ENCODE measurements at regions not wholly inside any gene's neighbourhood (a gene's known extent, or its start where the extent isn't known, plus 50 kb on each side); places are given as distances from the start of the nearest gene placed in this dataset.
"Not testable (repeated sequence)": the region's sequence is repeated elsewhere in the genome, so short reads cannot be mapped to it uniquely, and the experiment has no call there.

DNA sequence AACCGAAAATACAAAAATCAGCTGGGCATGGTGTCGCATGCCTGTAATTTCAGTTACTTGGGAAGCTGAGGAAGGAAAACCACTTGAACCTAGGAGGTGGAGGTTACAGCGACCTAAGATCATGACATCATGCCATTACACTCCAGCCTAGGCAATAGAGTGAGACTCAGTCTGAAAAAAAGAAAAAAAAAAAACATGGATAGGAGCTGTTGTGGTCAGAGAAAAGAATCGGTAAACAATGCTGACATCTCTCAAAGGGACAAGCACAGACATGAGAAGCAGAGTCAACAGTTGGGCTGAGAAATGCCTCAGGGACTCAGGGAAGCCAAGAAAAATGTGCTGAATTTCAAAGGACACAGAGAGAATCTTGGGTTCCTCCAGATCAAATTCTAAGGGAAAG lies 236.9 kb upstream of the USP9Y start:
- Mint-ChIP-seq H3K27me3 (no peaks in the 10 kb centered on the region), H3K36me3 (no peaks in the 10 kb centered on the region), H3K4me1 (no peaks in the 10 kb centered on the region), H3K9me3 (peaks cover 4% of the 10 kb centered on the region), H3K27ac (no peak overlapping the region), H3K4me3 (no peak overlapping the region)
- no peak for ATAC-seq

DNA sequence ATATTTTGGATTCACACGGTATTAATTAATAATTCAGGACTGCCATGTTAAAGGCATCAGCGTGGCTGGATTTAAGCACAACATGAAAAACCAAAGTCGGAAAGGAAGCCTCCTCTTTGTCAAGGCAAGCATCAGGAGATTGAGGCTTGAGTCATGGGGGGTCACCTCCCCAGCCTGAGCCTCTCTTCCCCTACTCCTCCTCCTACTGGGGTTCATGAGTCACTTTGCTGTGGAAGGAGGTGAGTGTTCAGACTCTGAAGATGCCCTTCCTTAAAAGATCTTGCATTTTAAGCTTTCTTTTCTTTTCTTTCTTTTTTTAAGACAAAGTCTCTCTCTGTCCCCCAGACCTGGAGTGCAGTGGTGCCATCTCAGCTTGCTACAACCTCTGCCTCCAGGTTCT lies 235.3 kb upstream of the USP9Y start:
- Mint-ChIP-seq H3K4me1 (no peaks in the 10 kb centered on the region), H3K9me3 (peaks cover 5% of the 10 kb centered on the region), H3K4me3 (no peak overlapping the region), H3K27ac (no peak overlapping the region), H3K36me3 (no peaks in the 10 kb centered on the region), H3K27me3 (no peaks in the 10 kb centered on the region)
- no peak for ATAC-seq

DNA sequence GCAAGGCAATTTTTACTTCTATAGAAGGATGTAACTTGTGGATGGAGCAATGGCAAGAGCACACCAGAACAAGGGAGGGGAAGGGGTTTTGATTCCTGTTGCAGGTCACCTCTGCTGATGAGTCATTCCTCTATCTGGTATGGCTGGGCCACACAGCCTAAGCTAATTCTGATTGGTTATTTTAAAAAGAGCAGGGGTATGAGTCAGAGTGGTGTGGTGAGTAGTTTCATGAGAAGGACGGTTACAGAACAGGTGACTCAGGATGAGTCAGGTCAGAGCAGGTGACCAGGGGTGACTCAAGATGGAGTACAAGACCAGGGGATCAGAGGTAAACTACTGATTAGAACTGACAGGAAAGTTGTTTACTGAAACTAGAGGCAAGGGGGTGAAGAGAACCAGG lies 231.9 kb upstream of the USP9Y start:
- no peak overlapping the region for H3K27ac Mint-ChIP-seq
- no peaks in the 10 kb centered on the region for H3K4me1 Mint-ChIP-seq
- ATAC-seq: no peak
- H3K9me3 Mint-ChIP-seq: peaks cover 5% of the 10 kb centered on the region
- no peaks in the 10 kb centered on the region for H3K27me3 Mint-ChIP-seq
- H3K36me3 Mint-ChIP-seq: no peaks in the 10 kb centered on the region
- no peak overlapping the region for H3K4me3 Mint-ChIP-seq

DNA sequence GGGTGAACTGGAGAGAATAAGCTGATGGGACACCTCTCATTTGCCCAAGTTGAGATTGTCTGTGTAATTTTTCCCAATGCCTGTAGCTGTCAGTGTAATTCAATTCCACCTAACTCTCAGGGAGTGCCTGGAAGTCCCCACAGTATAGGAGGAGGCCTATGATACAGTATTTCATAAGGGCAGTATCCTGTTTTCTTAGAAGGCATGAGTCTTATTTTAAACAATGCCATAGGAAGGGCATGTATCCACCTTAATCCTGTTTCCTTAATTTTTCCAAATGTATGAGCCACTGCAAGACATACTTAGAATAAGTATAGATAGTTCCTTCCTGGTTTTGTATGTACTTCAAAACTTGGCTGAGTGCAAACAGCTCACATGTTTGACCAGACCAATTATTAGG lies 226.6 kb upstream of the USP9Y start:
- ATAC-seq: no peak
- H3K9me3 Mint-ChIP-seq: no peaks in the 10 kb centered on the region
- H3K4me1 Mint-ChIP-seq: no peaks in the 10 kb centered on the region
- no peak overlapping the region for H3K4me3 Mint-ChIP-seq
- no peaks in the 10 kb centered on the region for H3K27me3 Mint-ChIP-seq
- H3K27ac Mint-ChIP-seq: no peak overlapping the region
- no peaks in the 10 kb centered on the region for H3K36me3 Mint-ChIP-seq

DNA sequence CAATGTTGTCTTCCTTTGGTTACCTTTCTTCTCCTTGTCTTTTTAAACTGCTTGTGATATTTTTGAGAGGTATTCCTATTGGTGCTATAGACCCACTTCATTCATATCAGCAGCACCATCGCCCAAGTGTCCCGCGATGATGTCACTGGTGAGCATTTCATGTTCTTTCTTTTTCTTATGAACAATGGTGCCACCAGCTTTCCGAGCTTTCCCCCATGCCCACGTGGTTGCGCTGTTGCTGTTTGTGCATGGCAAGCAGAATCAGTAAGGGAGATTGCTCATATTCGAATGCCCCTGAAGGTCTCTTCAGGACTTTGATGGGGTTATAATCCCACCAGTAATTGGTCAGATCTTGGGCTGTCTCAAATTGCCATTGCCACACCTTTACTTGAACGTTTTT lies 221.6 kb upstream of the USP9Y start:
- Mint-ChIP-seq H3K9me3 (peaks cover under 1% of the 10 kb centered on the region), H3K27me3 (no peaks in the 10 kb centered on the region), H3K4me3 (no peak overlapping the region), H3K4me1 (no peaks in the 10 kb centered on the region), H3K36me3 (no peaks in the 10 kb centered on the region), H3K27ac (no peak overlapping the region)
- ATAC-seq: no peak

DNA sequence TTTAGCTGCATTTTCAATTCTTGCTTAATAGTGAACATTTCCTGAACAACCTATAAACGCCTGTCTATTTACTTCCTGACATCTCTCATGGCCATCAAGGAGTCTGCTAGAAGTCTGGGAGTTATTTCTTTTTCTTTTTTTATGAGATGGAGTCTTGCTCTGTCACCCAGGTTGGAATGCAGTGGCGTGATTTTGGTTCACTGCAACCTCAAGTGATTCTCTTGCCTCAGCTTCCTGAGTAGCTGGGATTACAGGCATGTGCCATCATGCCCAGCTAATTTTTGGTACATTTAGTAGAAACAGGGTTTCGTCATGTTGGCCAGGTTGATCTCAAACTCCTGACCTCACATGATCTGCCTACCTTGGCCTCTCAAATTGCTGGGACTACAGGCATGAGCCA lies 217.6 kb upstream of the USP9Y start:
- H3K9me3 Mint-ChIP-seq: peaks cover 8% of the 10 kb centered on the region
- ATAC-seq: no peak
- no peaks in the 10 kb centered on the region for H3K36me3 Mint-ChIP-seq
- H3K27ac Mint-ChIP-seq: no peak overlapping the region
- no peak overlapping the region for H3K4me3 Mint-ChIP-seq
- H3K27me3 Mint-ChIP-seq: peaks cover 9% of the 10 kb centered on the region
- no peaks in the 10 kb centered on the region for H3K4me1 Mint-ChIP-seq

DNA sequence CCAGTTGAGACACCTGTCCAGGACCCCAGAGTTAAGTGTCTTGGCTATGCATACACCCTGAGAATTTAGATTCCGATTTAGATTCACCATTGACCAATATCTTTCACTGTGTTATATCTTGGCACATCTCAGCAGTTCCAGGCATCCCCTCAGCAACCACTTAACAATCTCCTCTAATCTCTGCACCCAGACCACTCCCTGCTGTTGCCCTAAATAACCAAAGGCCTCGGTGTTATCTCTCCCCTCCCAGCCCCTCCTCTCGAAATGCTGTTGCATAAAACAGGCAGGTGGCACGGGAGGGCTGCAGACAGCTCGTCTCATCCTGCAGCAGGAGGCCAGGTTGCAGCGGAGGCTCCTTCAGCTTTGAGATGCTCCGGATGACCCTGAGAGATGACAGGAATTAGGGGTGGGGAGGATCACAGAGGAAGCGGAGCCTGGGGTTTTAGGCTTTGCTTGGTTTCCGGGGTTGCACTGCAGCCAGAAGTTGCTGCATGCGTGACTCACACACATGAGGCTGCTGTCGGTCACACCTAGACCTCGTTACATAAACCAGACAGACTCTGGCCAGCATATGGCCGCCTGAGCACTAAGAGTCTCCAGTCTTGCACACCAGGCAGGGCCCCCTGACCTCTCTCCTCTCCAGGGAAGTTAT lies 210.3 kb upstream of the USP9Y start:
- H3K27ac Mint-ChIP-seq: no peak overlapping the region
- H3K4me3 Mint-ChIP-seq: no peak overlapping the region
- peaks cover 3% of the 10 kb centered on the region for H3K27me3 Mint-ChIP-seq
- no peak for ATAC-seq
- no peaks in the 10 kb centered on the region for H3K4me1 Mint-ChIP-seq
- peaks cover 2% of the 10 kb centered on the region for H3K9me3 Mint-ChIP-seq
- no peaks in the 10 kb centered on the region for H3K36me3 Mint-ChIP-seq

DNA sequence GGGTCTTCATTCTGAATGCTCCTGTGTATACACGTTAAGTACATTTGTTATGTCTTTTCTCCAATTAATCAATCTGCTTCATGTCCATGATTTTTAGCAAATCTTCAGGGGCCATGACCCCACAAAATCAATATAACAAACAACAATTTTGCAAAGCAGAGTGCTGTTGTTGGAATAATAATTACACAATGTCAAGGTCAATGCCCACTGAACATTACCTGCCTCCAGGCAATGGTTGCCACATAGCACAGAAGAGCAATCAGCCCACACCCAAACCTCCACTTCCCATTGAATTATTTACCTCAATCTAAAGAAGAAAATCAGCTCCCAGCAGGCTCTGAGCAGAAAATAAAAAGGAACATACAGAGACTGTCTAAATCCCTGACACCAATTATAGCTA lies 208.8 kb upstream of the USP9Y start:
- ATAC-seq: no peak
- H3K27me3 Mint-ChIP-seq: no peaks in the 10 kb centered on the region
- no peaks in the 10 kb centered on the region for H3K4me1 Mint-ChIP-seq
- no peaks in the 10 kb centered on the region for H3K36me3 Mint-ChIP-seq
- H3K27ac Mint-ChIP-seq: no peak overlapping the region
- H3K9me3 Mint-ChIP-seq: no peaks in the 10 kb centered on the region
- no peak overlapping the region for H3K4me3 Mint-ChIP-seq

DNA sequence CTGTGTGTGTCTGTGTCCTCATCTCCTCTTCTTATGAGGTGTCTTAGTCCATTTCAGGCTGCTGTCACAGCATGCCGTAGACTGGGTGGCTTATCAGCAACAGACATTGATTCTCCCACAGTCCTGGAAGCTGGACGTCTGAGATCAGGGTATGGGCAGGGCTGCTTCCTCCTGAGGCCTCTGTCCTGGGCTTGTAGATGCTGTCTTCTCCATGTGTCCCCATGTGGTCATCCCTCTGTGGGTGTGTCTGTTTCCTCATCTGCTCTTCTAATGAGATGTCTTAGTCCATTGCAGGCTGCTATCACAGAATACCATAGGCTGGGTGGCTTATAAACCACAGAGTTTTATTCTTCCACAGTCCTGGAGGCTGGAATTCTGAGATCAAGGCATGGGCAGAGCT lies 205.0 kb upstream of the USP9Y start:
- no peak for ATAC-seq
- Mint-ChIP-seq H3K27me3 (no peaks in the 10 kb centered on the region), H3K36me3 (no peaks in the 10 kb centered on the region), H3K4me3 (no peak overlapping the region), H3K9me3 (peaks cover 6% of the 10 kb centered on the region), H3K4me1 (no peaks in the 10 kb centered on the region), H3K27ac (no peak overlapping the region)

DNA sequence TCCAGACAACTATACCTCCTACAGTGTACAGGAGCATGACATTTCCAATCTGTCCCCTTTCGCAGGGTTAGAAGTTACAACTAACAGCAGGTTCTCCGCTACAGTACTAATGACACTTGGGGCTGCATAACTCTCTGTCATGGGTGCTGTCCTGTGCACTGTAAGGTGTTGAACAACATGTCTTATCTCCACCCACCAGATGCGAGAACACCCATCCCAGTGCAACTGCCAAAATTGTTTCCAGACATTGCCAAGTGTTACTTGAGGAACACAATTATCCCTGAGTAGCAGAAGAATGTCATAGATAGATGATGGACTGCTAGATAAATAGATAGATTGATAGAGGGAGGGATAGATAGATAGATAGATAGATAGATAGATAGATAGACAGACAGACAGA lies 200.9 kb upstream of the USP9Y start:
- no peak for ATAC-seq
- Mint-ChIP-seq H3K9me3 (peaks cover 6% of the 10 kb centered on the region), H3K4me3 (no peak overlapping the region), H3K27ac (no peak overlapping the region), H3K36me3 (no peaks in the 10 kb centered on the region), H3K4me1 (no peaks in the 10 kb centered on the region), H3K27me3 (no peaks in the 10 kb centered on the region)

DNA sequence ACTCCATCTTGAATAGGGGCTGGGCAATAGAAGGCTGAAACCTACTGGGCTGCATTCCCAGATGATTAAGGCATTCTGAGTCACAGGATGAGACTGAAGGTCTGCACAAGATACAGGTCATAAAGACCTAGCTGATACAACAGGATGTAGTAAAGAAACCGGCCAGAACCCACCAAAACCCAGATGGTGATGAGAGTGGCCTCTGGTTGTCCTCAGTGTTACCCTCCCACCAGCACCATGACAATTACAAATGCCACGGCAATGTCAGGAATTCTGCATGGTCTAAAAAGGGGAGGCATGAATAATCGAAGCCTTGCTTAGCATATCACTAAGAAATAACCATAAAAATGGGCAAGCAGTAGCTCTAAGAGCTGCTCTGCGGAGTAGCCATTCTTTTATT lies 197.0 kb upstream of the USP9Y start:
- H3K27ac Mint-ChIP-seq, ATAC-seq, H3K27me3 Mint-ChIP-seq, H3K4me1 Mint-ChIP-seq, H3K9me3 Mint-ChIP-seq, H3K36me3 Mint-ChIP-seq, H3K4me3 Mint-ChIP-seq: not testable (repeated sequence)

DNA sequence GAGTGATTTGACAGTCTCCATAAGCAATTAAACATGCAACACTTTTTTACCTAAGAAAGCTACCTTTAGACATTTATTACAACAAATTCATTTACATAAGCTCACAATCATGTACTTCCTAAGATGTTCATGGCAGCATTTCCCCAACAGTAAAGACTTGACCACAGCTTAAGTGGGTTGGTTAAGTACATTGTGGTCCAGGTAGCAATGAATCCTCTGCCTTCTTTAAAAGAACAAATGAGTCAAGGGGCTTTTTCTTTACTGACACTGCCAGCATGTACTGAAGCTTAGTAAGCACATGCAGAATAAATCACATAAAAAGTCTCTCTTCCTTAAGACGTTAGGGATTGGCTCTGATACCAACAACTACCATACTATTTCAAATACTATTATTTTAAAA lies 183.7 kb upstream of the USP9Y start:
- H3K36me3 Mint-ChIP-seq: no peaks in the 10 kb centered on the region
- H3K4me1 Mint-ChIP-seq: no peaks in the 10 kb centered on the region
- no peaks in the 10 kb centered on the region for H3K27me3 Mint-ChIP-seq
- H3K27ac Mint-ChIP-seq: no peak overlapping the region
- no peak overlapping the region for H3K4me3 Mint-ChIP-seq
- no peaks in the 10 kb centered on the region for H3K9me3 Mint-ChIP-seq
- ATAC-seq: no peak

DNA sequence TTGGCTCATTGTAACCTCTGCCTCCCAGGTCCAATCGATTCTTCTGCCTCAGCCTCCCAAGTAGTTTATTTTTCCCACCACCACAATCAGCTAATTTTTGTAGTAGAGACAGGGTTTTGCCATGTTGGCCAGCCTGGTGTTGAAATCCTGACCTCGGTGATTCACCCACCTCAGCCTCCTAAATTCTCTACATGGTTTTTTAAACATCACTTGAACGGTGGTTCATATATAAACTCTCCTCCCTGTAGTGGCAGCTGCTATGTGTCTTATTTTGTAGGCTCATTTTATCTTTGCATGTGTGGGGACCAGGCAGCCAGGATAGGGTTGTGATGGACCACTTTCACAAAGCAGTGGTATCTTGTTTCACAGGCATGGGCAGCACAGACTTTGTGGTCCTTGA lies 175.8 kb upstream of the USP9Y start:
- H3K36me3 Mint-ChIP-seq: no peaks in the 10 kb centered on the region
- ATAC-seq: no peak
- no peaks in the 10 kb centered on the region for H3K4me1 Mint-ChIP-seq
- no peak overlapping the region for H3K4me3 Mint-ChIP-seq
- no peak overlapping the region for H3K27ac Mint-ChIP-seq
- no peaks in the 10 kb centered on the region for H3K9me3 Mint-ChIP-seq
- peaks cover 9% of the 10 kb centered on the region for H3K27me3 Mint-ChIP-seq

DNA sequence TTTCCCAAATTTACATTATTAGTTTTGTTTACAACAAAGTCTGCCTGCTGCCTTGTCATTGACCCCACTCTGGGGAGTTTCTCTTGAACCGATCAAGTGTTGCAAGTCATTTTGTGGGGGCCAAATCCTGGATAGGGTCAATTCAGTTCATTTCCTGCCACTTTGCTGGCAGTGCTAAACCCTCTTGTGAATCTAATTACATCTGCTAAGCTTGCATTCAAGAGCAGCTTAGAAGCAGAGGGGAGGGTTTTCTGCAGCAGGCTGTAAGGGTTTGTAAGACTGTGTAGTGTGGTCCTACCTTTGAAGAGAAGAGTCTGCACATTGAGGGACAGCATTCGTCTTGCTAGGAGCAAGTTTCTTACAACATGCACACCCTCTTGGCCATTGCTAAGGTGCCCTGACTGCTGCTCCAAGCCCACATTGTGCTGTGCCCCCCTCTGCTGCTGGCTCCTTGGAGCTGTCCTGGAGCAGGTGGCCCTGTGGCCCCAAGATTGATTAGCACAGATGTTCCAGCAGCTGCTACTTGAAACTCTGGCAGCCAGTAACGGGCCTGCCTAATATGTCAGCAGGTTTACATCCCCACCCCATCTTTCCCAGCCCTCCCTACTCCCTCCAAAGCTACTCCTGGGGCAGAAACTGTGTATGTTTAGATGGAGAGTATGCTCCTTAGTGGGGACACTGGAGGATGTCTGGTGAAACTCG lies 174.5 kb upstream of the USP9Y start:
- Mint-ChIP-seq H3K4me3 (no peak overlapping the region), H3K36me3 (no peaks in the 10 kb centered on the region), H3K4me1 (no peaks in the 10 kb centered on the region), H3K27me3 (peaks cover 9% of the 10 kb centered on the region), H3K9me3 (no peaks in the 10 kb centered on the region), H3K27ac (no peak overlapping the region)
- ATAC-seq: no peak

DNA sequence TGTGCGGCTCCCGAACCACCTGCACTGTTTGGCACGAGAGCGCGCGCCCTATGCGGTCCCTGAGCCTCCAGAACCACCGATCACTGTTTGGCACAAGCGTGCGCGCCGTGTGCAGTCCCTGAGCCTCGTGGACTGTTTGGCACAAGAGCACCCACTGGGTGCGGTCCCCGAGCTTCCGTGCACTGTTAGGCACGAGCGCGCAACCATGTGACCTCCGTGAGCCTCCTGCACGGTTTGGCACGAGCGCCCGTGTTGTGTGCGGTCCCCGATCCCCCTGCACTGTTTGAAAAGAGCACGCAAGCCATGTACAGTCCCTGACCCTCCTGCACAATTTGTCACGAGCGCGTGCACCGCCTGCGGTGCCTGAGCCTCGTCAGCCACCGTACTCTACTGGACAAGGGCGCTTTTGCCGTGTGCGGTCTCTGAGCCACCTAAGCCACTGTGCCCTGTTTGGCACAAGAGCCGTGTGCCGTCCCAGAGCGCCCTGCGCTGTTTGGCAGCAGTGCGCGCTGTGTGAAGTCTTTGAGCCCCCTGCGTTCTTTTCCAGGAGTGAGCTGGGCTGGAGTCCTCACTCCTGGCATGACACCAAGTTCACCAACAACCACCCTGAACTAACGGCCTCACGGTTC lies 163.7 kb upstream of the USP9Y start:
- Mint-ChIP-seq H3K36me3 (no peaks in the 10 kb centered on the region), H3K4me3 (no peak overlapping the region), H3K27me3 (peaks cover 27% of the 10 kb centered on the region), H3K27ac (no peak overlapping the region), H3K4me1 (no peaks in the 10 kb centered on the region), H3K9me3 (no peaks in the 10 kb centered on the region)
- ATAC-seq: no peak

DNA sequence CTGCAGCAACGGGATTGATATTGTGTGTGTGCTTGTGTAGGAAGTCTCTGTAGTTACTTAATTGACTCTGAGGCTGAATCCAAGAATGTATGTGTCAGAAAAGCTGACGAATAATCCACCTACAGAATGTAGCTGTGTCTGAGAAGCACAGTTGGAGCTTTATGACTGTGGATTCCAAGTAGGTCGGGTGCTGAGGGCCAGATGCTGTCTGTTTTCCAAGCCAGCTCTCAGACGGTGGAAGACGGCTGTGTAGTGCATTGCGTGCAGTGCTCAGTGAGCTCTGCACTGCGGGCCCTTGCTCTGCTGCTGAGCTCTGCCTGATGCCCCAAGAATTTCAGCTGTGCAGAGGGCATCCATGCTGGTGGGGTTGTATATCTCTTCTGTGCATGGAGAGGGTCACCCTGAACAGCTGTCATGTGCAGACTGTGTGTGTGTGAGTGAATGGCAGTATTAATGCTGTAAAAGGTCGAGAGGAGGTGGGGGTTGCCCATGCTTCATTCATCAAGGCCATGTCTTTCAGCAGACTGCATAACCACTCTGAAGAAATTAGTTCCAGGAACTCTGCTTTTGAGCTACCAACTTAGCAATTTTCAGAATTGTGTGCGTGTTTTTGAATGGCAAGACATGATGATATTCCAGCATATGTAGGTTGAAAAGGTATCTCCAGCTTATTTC lies 154.1 kb upstream of the USP9Y start:
- Mint-ChIP-seq H3K27me3 (no peaks in the 10 kb centered on the region), H3K9me3 (peaks cover 7% of the 10 kb centered on the region), H3K27ac (no peak overlapping the region), H3K4me1 (no peaks in the 10 kb centered on the region), H3K36me3 (no peaks in the 10 kb centered on the region), H3K4me3 (no peak overlapping the region)
- no peak for ATAC-seq
